RCC 7860 (cell line): ENCODE measurements at regions not wholly inside any gene's neighbourhood (a gene's known extent, or its start where the extent isn't known, plus 50 kb on each side); places are given as distances from the start of the nearest gene placed in this dataset.
"Not testable (repeated sequence)": the region's sequence is repeated elsewhere in the genome, so short reads cannot be mapped to it uniquely, and the experiment has no call there.

ENCODE experiments used
- DNase-seq: peaks from one replicate; pipeline ENCODE4 v3.0.0-alpha.2; 2015; ENCODE audit warnings: low spot score
- FAIRE-seq: peaks from 2 replicates; lab custom pipeline; 2012; peaks lifted over from hg19 to GRCh38; lab: Jason Lieb, UNC

DNA sequence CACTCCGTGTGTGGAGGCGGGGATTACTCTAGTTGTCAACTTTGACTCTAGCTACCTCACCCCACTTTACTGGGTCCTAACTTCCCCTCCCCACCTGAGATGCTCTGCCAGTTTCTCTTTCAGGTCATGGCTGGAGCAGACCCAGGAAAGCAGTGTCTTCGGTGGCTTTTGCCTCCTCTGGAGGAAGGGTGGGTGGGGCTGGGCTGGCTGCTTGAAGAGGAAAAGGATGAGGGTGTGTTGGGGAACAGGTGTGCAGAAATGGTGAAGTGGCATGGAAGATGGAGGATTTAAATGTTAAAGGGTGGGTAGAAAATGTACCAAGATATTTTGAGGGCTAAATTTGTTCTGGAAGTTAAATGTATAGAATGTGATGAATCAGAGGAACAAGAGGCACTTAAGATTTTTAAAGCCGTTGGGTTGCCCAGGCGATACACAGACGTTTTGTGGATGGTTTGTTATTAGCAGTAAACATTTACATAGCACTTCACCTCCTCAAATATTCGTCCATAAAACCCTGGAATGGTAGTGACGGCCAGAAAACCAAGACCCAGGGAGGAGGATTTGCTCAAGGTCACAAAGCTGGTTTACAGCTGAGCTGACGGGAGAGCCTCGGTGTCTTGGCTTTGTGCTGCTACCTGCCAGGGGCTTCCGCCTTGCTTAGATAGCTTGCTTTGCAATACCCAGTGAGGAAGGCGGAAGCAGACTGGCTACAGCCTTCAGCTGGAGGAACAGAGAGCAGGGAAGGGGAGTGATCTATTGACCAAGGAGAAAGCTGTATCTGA lies 72.2 kb upstream of the PRMT8 start:
- no peak for DNase-seq
- FAIRE-seq = no peak

DNA sequence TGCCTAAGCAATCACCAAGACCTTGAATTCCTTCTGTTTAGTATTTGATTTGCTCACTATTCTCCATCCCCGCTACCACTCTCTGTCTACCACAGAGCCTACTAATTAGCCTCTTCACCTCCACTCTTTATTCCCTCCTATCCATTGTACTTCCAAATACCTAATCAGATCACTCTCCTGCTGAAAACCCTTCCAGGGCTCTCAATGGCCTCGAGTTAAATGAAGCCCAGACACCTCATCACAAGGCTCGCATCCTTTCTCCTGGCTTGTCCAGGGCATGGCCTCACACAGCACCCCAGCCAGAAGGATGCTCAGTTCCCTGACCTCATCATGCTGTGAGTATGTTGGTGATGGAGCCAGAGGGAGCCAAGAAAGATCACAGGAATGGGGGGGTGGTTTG lies 71.4 kb upstream of the PRMT8 start:
- no peak for DNase-seq

DNA sequence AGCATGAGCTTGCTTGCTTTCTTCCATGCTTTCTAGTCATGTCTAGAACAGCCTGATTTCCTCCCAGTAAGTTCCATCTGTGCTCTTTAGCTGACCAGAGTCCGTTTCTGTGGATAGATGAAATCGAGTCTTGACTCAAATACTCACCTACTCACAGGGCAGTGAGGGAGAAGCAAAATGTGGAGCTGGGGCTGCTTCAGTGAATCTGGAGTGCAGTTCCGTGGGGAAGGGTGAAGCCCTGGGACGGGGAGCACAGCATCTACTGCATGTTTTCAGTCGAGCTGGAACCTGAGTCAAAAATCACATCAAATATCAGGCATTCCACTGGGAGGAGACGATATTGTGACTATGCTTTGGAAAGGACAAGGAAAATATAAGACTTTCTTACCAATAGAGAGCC lies 70.3 kb upstream of the PRMT8 start:
- DNase-seq (no peak), FAIRE-seq (no peak)

More for the DNA sequence above, 71.4 kb upstream of the PRMT8 start:
- no peak for FAIRE-seq

DNA sequence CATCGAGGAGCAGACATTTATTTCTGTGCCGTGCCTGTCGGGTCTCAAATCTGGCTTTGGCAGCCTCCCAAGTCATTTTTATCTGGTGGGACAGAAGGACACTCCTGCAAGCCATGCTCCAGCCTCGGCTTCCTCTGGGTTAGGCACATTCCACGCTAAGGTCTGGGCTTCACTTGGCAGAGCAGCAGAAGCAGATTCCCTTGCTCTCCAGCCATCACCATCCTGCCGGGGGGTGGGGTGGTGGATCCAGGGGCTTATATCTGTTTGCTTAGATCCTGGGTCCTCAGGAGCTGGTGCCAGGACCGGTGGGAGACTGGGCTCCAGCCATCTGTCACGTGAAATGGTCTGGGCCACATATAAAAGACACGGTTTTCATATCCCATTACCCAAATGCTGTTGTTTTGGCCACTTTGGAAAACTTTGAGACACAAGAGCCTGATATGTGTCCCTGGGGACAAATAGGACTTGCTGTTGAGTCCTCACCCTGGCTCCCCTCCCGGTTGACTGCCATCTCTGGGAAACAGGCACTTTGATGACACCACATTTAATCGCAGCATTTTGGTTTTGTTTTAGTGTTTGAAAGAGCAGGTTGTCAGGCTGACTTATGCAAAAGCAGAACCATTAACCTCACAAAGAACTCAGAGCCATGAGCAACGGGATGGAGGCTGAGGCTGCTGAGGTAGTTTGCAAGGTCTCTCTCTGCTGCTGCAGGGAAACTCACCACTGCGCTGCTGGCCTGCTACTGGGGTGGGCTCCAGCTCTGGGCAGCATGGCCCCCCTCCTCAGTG lies 69.6 kb upstream of the PRMT8 start:
- no peak for FAIRE-seq
- no peak for DNase-seq

DNA sequence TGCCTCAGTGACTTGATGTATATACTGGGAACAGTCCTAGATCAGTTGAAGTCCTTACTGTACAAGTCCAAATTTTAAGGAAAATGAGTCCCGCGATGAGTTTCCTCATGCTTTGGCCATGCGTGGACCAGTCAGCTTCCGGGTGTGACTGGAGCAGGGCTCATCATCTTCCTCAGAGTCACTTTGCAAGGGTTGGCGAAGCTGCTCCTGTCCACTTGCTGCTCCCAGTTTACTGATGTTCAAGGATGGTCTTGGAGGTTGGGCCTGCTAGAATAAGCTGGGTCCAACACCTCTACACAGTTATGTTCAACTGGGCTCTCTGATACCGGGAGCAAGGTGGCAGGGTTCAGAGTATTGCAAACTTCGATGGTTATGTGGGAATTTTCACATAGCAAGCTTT lies 66.2 kb upstream of the PRMT8 start:
- DNase-seq, FAIRE-seq: not testable (repeated sequence)

DNA sequence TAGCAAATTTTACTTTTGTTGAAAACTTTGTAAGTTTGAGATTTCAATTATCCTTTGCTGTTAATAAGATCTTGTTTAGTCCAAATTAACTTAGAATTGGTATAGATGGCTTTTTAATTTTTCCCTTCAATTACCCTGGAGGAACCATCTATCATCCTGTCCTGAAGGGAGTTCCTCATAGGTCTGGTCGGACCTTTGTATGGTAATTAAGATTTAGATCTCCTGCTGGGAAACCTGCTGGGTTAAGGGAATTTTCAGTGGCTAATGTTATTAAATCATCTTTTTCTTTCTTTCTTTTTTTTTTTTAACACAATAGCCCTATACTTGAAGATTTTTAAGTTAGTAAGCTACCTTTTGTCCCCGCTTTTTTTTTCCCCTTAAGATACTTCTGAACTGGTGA lies 63.0 kb upstream of the PRMT8 start:
- FAIRE-seq = no peak
- DNase-seq = no peak

DNA sequence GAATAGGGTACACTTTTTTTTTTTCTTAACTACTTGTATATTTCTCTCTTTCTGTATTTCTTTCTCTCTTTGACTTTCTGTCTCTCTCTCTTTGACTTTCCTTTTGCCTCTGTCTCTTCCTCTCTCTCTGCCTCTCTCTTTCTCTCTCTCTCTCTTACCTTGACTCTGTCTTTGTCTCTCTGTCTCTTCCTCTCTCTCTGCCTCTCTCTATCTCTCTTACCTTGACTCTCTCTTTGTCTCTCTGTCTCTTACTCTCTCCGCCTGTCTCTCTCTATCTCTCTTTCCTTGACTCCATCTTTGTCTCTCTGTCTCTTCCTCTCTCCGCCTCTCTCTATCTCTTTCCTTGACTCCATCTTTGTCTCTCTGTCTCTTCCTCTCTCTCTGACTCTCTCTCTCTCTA lies 62.4 kb upstream of the PRMT8 start:
- DNase-seq = no peak
- no peak for FAIRE-seq

DNA sequence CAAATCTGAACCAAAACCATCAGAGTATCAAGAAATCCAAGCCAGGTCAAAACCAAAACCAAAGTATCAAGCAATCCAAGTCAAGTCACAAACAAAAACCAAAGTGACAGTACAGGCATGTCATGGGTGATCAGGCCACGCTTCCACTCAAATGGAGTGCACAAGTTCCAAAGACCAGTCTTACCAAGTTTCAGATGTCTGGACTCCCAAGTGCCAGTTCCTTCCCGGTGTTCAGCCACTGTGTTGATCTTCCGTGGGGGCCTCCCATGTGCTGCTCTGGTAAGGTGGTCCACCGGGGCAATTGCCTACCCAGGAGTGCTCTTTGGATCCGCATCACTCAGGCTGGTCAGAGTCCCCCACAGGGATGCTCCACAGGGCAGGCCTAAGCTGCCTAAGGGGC lies 61.5 kb upstream of the PRMT8 start:
- FAIRE-seq = not testable (repeated sequence)

DNA sequence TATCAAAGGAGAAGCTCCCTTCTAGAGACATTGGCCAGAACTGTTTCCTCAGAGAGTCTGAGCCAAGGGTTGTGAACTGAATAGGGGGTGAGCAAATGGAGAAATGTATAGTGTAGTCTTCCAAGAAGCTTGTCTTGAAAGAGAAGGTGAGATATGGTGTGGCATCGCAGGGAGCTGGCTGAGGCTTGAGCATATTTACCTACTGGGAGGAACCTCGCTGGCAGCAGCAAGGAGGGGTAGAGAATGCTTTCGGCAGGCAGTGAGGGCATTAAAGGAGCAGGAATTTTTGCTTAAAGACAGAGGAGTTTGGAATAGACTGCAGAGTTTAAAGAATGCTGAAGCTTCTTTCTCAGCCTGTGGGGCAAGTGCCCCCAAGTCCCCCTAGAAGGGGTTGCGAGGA lies 59.3 kb upstream of the PRMT8 start:
- FAIRE-seq (no peak), DNase-seq (no peak)

More for the DNA sequence above, 61.5 kb upstream of the PRMT8 start:
- not testable (repeated sequence) for DNase-seq

DNA sequence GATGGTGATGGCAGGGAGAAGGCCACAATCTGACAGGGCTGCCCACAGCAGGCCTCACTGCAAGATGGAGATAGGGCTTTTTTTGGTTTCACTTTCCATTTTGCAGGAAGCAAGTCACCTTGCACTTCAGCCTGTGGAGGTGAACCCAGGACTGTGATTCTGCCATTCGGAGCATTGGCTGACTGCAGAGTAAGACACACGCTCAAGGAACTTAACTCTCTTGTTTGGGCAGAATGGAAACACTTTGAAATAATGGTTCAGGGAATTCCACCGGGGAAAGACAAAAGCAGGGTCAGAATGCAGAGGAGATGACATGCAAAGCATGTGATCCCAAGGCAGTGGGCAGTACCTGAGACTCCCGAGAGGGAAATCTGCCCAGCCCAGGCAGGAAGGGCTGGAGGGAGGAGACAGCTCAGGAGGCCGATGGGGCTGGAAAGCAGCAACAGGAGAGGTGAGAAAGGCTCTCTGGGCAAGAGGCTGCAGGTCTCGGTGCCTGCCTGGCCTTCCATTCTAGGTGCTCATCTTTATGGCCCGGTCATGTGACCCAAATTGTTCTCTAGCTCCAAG lies 58.7 kb upstream of the PRMT8 start:
- FAIRE-seq = no peak
- DNase-seq = no peak

DNA sequence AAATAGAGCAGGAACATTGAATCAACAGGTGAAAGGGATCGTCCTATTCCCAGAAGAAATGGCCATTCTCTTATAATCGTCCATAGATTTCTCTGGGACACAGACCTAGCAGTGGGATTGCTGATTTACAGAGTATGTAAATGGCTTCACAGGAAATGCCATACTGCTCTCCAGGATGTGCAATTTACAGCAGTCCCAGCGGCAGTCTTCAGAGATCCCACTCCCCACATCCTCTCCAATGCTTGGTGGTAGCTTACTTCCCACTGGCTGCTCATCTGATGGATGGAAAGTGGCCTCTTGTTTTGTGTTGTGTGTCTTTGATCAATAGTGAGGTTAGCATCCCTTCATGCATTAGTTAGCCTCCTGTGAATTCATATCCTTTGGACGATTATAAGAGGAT lies 58.1 kb upstream of the PRMT8 start:
- DNase-seq = no peak
- FAIRE-seq = no peak

DNA sequence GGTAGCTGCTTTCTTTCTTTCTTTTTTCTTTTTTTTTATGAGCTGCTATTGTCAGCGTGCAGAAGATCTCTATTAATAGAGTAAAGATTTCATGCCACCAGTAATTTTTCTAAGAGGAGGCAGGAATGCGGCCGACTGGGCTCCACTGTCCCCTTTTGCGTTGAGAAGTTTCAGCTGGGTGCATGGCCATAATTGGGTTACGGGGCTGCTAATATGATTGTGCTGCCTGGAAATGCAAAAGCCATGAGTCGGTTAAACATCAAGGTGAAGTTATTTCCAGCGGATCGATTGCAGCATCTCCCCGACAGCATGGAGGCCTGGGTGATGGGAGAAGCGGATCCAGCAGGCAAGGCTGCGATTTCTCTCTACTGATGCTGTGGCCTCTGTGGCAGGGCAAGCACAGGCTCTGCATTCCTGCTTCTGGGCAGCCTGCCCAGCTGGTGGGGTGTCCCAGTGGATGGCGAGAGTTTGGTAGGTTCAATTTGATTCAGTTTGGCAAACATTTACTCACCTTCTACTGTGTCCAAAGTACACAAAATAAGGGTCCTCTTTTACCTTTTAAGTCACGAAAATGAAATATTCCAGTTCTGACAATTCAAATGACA lies 54.4 kb upstream of the PRMT8 start:
- no peak for FAIRE-seq
- DNase-seq = no peak

DNA sequence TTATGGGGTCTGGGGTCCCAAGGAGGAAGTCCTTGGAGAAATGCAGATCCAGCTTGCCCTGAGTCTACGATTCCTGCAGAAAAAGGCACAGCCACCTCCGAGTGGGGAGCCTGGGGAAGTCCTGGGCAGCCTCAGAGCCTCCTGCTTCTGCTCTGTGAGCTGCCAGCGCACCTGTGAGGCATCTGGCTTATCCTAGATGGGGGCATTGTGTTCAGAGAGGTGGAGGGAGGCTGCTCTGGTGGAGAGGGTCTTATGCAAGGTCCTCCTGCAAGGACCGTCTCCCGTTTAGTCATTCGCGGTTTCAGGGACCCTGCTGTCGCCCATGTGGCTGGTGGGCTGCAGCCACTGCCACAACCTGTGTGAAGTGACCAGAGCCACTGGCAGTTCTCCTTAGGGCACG lies 53.0 kb upstream of the PRMT8 start:
- DNase-seq (no peak), FAIRE-seq (no peak)

DNA sequence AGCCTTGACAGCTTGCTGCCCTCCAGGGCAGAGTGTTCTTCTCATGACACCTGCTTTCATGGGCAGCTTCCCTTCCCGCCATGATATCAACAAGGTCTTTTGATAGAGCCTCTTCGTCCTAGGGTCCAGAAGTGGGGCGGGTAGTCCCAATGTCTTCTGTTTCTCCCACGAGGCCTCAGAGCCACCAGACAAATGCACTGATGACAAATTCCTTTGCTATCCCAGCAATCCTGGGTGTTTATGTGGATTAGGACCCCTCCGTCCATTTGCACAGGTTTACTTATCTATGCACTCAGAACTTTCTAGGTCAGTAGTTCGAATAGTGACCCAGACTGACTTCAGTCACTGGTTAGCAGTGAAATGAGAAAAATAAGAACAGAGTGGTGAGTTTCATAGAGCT lies 52.6 kb upstream of the PRMT8 start:
- FAIRE-seq (no peak), DNase-seq (no peak)
